Left ventricle myocardium inferior (tissue), 1 donor: ENCODE measurements at regions not wholly inside any gene's neighbourhood (a gene's known extent, or its start where the extent isn't known, plus 50 kb on each side); places are given as distances from the start of the nearest gene placed in this dataset.

Source experiments
- DNase-seq: peaks from one replicate; pipeline ENCODE4 v3.0.0-alpha.2; 2020
- H3K27ac ChIP-seq: fragments of 200-600 bp; replicated peaks from 2 replicates; pipeline ENCODE4 v1.8.0; 2021
- H3K27me3 ChIP-seq: fragments of 200-600 bp; 2 replicates; pipeline ENCODE4 v1.8.0; 2021; ENCODE audit warnings: low read depth
- H3K36me3 ChIP-seq: fragments of 200-600 bp; 2 replicates; pipeline ENCODE4 v1.8.0; 2021
- H3K4me1 ChIP-seq: fragments of 200-600 bp; 2 replicates; pipeline ENCODE4 v1.8.0; 2021
- H3K4me3 ChIP-seq: fragments of 200-600 bp; 2 replicates; pipeline ENCODE4 v1.8.0; 2021; ENCODE audit warnings: mild to moderate bottlenecking, moderate library complexity
- H3K9me3 ChIP-seq: fragments of 200-600 bp; replicated peaks from 2 replicates; pipeline ENCODE4 v1.8.0; 2021
- CTCF ChIP-seq: fragments of 200-600 bp; IDR thresholded peaks from 2 replicates; pipeline ENCODE4 v1.8.0; 2021; ENCODE audit warnings: antibody characterized with exemption, mild to moderate bottlenecking, borderline replicate concordance
- intact Hi-C: fragments of 100-400 bp; cut with micrococcal nuclease; formaldehyde crosslinking; loops from one replicate; pipeline ENCODE4 v1.11.0; 2022
- donor health status: DM: no; HTN: yes; CAD: no; lungs with severe emphysema.

- no peak overlapping the region for H3K27ac ChIP-seq
- DNase-seq = no peak
- intact Hi-C loops = loop anchor here (10.0 kb wide), 1 partner anchor 562 kb away; no protein-coding TSS in a partner anchor
- no peak overlapping the region for H3K4me3 ChIP-seq
- no peaks in the 10 kb centered on the region for H3K27me3 ChIP-seq
- H3K4me1 ChIP-seq = no peaks in the 10 kb centered on the region
- TF ChIP-seq CTCF = no peak
- H3K9me3 ChIP-seq = no peaks in the 10 kb centered on the region
- no peaks in the 10 kb centered on the region for H3K36me3 ChIP-seq
Observed at GRCh38 chrY:15286572-15286971, 762.2 kb downstream of the NLGN4Y start.

DNA sequence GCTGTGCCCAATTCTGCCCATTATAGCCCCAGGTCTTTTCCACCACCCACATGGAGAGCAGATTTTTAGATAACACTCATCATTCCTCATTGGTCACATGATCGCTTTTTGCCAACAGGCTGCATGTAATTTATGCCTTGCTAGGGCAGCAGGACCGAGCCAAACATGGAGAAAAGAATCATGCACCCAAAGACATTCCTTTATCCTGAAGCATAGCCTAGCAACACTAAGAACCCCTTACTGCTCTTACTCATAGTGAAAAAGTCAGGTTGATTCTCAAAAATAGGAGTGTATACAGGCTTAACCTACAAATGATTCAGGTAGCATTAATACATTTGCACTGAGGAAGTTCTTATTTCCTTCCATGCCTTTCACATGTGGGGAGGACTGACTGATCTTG lies 765.5 kb downstream of the NLGN4Y start:
- intact Hi-C loops = loop anchor here (10.0 kb wide), 1 partner anchor 565 kb away; no protein-coding TSS in a partner anchor
- no peak overlapping the region for H3K27ac ChIP-seq
- TF ChIP-seq CTCF = no peak
- no peak overlapping the region for H3K4me3 ChIP-seq
- H3K4me1 ChIP-seq = no peaks in the 10 kb centered on the region
- no peak for DNase-seq
- no peaks in the 10 kb centered on the region for H3K36me3 ChIP-seq
- no peaks in the 10 kb centered on the region for H3K27me3 ChIP-seq
- no peaks in the 10 kb centered on the region for H3K9me3 ChIP-seq

- no peak overlapping the region for H3K4me3 ChIP-seq
- H3K4me1 ChIP-seq = no peaks in the 10 kb centered on the region
- no peaks in the 10 kb centered on the region for H3K9me3 ChIP-seq
- intact Hi-C loops = no loop called here
- DNase-seq = no peak
- H3K36me3 ChIP-seq = no peaks in the 10 kb centered on the region
- H3K27ac ChIP-seq = no peak overlapping the region
- no peaks in the 10 kb centered on the region for H3K27me3 ChIP-seq
- TF ChIP-seq CTCF = no peak
Observed at GRCh38 chrY:15292881-15293280, 768.6 kb downstream of the NLGN4Y start.

GRCh38 chrY:15301879-15302278 lies 777.5 kb downstream of the NLGN4Y start:
- Histone ChIP-seq H3K27me3 (no peaks in the 10 kb centered on the region), H3K4me3 (no peak overlapping the region), H3K4me1 (no peaks in the 10 kb centered on the region), H3K36me3 (no peaks in the 10 kb centered on the region), H3K27ac (no peak overlapping the region), H3K9me3 (no peaks in the 10 kb centered on the region)
- TF ChIP-seq CTCF = no peak
- intact Hi-C loops = no loop called here
- no peak for DNase-seq

DNA sequence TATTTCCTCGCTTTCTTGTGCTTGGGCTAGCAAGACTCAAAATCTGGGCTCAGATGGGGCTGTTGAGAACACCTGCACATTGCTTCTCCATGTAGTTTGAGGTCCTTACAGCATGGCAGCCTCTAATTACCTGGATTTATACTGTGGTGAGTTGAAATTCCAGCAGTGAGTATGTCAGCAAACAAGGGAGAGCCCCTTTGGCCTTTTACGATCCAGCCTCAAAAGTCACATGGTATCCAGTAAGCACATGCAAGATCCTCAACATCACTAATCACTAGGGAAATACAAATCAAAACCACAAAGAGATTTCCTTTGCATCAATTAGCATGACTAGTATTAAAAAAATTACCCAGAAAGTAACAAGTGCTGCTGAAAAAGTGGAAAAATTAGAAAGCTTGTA lies 787.8 kb downstream of the NLGN4Y start:
- Histone ChIP-seq H3K4me3 (no peak overlapping the region), H3K27me3 (no peaks in the 10 kb centered on the region), H3K4me1 (no peaks in the 10 kb centered on the region), H3K27ac (no peak overlapping the region), H3K9me3 (peaks cover 7% of the 10 kb centered on the region), H3K36me3 (no peaks in the 10 kb centered on the region)
- TF ChIP-seq CTCF = no peak
- intact Hi-C loops = no loop called here
- no peak for DNase-seq

- no peaks in the 10 kb centered on the region for H3K4me1 ChIP-seq
Observed at GRCh38 chrY:15324189-15324588, 799.9 kb downstream of the NLGN4Y start.

More at GRCh38 chrY:15324189-15324588, 799.9 kb downstream of the NLGN4Y start:
- Histone ChIP-seq H3K9me3 (no peaks in the 10 kb centered on the region), H3K36me3 (no peaks in the 10 kb centered on the region), H3K27ac (no peak overlapping the region), H3K27me3 (no peaks in the 10 kb centered on the region), H3K4me3 (no peak overlapping the region)
- no peak for DNase-seq
- intact Hi-C loops = no loop called here
- TF ChIP-seq CTCF = no peak
